AG04450 (cell line): ENCODE measurements at regions not wholly inside any gene's neighbourhood (a gene's known extent, or its start where the extent isn't known, plus 50 kb on each side); places are given as distances from the start of the nearest gene placed in this dataset.

Experiments
- CTCF ChIA-PET: fragments of 300-600, 350-600 bp; formaldehyde crosslinking; extraction: SDS; loops from one replicate; lab custom pipeline; 2022; ENCODE audit warnings: antibody characterized with exemption, inconsistent platforms; lab: Charles Lee
- POLR2A ChIA-PET: fragments of 350-600 bp; formaldehyde crosslinking; extraction: SDS; loops from one replicate; lab custom pipeline; 2021; ENCODE audit warnings: antibody characterized with exemption, inconsistent platforms; lab: Yijun Ruan, JAX
- DNase-seq: peaks from one replicate; pipeline ENCODE4 v3.0.0-alpha.2; 2011; ENCODE audit warnings: low read depth, low spot score
- H3K27ac ChIP-seq: one replicate; pipeline ENCODE4 v1.5.1; 2012; ENCODE audit warnings: low read depth, low read length, control low read depth
- H3K27me3 ChIP-seq: one replicate; pipeline ENCODE4 v1.6.0; 2012; ENCODE audit warnings: low read length; ENCODE audit not compliant: control insufficient read depth, insufficient read depth
- H3K4me3 ChIP-seq: 2 replicates; pipeline ENCODE4 v1.5.1; 2011; ENCODE audit warnings: mild to moderate bottlenecking, low read depth, low read length, control low read depth
- H3K9me3 ChIP-seq: 2 replicates; pipeline ENCODE4 v1.5.1; 2012; ENCODE audit warnings: low read length; ENCODE audit not compliant: control insufficient read depth, insufficient read depth
- CTCF ChIP-seq: IDR thresholded peaks from 2 replicates; pipeline ENCODE4 v1.5.1; 2011; ENCODE audit warnings: low read depth, low read length, control low read depth, inconsistent platforms

DNA sequence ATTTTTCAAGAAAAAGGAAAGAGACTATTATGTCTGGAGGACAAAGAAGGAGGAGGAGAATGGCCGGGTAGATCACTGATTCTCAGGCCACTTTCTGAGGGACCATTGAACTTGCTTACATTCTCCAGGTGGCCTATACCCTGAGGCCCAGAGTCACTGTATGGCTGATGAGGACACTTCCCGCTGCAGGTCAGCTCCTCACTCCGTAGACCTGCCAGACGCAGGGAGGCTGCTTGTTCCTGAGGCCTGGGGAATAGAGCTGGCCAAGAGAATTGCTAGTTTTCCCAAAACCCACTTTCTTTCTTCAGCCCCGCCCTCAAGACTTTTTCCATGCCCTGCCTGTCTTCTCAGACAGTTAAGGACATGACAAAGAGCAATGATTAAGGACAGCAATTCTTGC, 510.5 kb upstream of the TBX3 start:
- Histone ChIP-seq H3K4me3 (no peak overlapping the region), H3K9me3 (no peaks in the 10 kb centered on the region), H3K27ac (no peak overlapping the region), H3K27me3 (no peaks in the 10 kb centered on the region)
- DNase-seq: no peak
- TF ChIP-seq CTCF: no peak
- POLR2A ChIA-PET: no interaction called here
- CTCF ChIA-PET: interaction anchor here (0.5 kb wide), 1 partner anchor 510 kb away, joined by 3 read pairs; the partner anchor contains the start of gene TBX3

DNA sequence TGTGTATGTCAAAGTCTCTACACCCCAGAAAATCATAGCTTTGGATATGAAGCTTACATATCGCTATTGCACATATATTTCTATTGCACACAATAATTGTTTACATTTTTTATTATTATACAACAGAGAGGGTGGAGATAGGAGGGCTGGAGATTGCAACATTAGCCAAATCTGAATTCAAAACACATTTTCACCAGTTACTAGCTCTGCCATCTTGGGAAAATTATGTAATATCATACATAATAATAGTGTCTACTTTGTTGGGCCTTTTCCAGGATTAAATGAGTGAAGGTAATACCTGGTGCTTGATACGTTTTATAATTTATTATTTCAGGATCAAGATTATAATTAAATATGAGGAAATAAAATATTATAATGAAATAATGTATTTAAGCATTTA, 507.4 kb upstream of the TBX3 start:
- no peak for DNase-seq
- CTCF ChIA-PET: interaction anchor here (0.8 to 1.2 kb wide), 3 partner anchors 19 to 562 kb away, joined by 3 to 4 read pairs (median 3); no protein-coding TSS in a partner anchor

GRCh38 chr12:115190010-115190770, 506.2 kb upstream of the TBX3 start:
- Histone ChIP-seq H3K9me3 (peaks cover 4% of the 10 kb centered on the region; the same call in 1 of the 2 replicates), H3K27ac (no peak overlapping the region), H3K4me3 (no peak overlapping the region), H3K27me3 (no peaks in the 10 kb centered on the region)
- TF ChIP-seq CTCF: no peak
- CTCF ChIA-PET: interaction anchor here (0.5 to 1.2 kb wide), 3 partner anchors 8 to 563 kb away, joined by 3 to 5 read pairs (median 4); no protein-coding TSS in a partner anchor
- POLR2A ChIA-PET: no interaction called here
- no peak for DNase-seq

More for the DNA sequence above, 507.4 kb upstream of the TBX3 start:
- no peak overlapping the region for H3K27ac ChIP-seq
- no peak for TF ChIP-seq CTCF
- POLR2A ChIA-PET: interaction anchor here (0.7 kb wide), 1 partner anchor 507 kb away, joined by 3 read pairs; no protein-coding TSS in a partner anchor
- H3K27me3 ChIP-seq: no peaks in the 10 kb centered on the region
- H3K9me3 ChIP-seq: no peaks in the 10 kb centered on the region
- no peak overlapping the region for H3K4me3 ChIP-seq

- H3K4me3 ChIP-seq: no peak overlapping the region
- H3K27me3 ChIP-seq: no peaks in the 10 kb centered on the region
- ChIA-PET CTCF (no interaction called here), POLR2A (no interaction called here)
- peaks cover 4% of the 10 kb centered on the region; the same call in 1 of the 2 replicates for H3K9me3 ChIP-seq
- H3K27ac ChIP-seq: no peak overlapping the region
- TF ChIP-seq CTCF: no peak
- no peak for DNase-seq
Observed at GRCh38 chr12:115185506-115185905, 501.5 kb upstream of the TBX3 start.

DNA sequence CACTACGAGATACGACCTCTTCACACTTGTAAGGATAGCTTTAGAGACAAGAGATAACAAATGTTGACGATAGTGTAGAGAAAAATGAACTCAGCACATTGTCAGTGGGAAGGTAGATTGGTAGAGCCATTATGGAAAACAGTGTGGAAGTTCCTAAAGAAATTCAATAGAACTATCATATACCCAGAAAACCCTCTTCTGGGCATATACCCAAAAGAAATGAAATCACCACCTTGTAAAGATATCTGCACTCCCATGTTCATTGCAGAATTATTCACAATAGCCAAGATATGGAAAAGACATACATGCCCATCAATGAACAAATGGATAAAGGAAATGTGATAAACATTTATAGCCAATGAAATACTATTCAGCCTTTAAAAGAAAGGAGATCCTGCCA, 499.8 kb upstream of the TBX3 start:
- H3K4me3 ChIP-seq: no peak overlapping the region
- no peaks in the 10 kb centered on the region for H3K27me3 ChIP-seq
- ChIA-PET POLR2A (no interaction called here), CTCF (no interaction called here)
- H3K9me3 ChIP-seq: peaks cover 4% of the 10 kb centered on the region; the same call in 1 of the 2 replicates
- TF ChIP-seq CTCF: no peak
- DNase-seq: no peak
- no peak overlapping the region for H3K27ac ChIP-seq
